H1 (cell line): ENCODE measurements at regions not wholly inside any gene's neighbourhood (a gene's known extent, or its start where the extent isn't known, plus 50 kb on each side); places are given as distances from the start of the nearest gene placed in this dataset.

Experiments
- CTCF ChIA-PET: fragments of 300-600 bp; sonication (Branson Sonifier 250); formaldehyde crosslinking; loops from one replicate; lab custom pipeline; 2021; ENCODE audit not compliant: partially characterized antibody; lab: Charles Lee
- POLR2A ChIA-PET: fragments of 300-600 bp; sonication (Branson Sonifier 250); formaldehyde crosslinking; loops from one replicate; lab custom pipeline; 2021; ENCODE audit warnings: inconsistent platforms; ENCODE audit not compliant: partially characterized antibody; lab: Charles Lee
- DNase-seq, 2 experiments: peaks; one replicate each; pipeline versions ENCODE4 v3.0.0 to v3.0.0-alpha.2; 2010 to 2022; ENCODE audit warnings: low spot score in 2 of 2, low read depth in 1 of 2, mixed read lengths in 1 of 2
- FAIRE-seq: peaks from 2 replicates; lab custom pipeline; 2011; peaks lifted over from hg19 to GRCh38; lab: Jason Lieb, UNC
- H2AFZ ChIP-seq: 2 replicates; pipeline ENCODE4 v1.8.1; 2012; ENCODE audit warnings: low read length, inconsistent platforms
- H2AK5ac ChIP-seq: 2 replicates; pipeline ENCODE4 v1.6.1; 2013; ENCODE audit warnings: low read depth, low read length
- H2BK120ac ChIP-seq: replicated peaks from 2 replicates; pipeline ENCODE3; 2013; ENCODE audit warnings: low read depth, low read length, inconsistent platforms
- H2BK12ac ChIP-seq: 2 replicates; pipeline ENCODE4 v1.6.1; 2013; ENCODE audit warnings: low read depth, low read length
- H2BK15ac ChIP-seq: 2 replicates; pipeline ENCODE4 v1.6.1; 2013; ENCODE audit warnings: low read length
- H2BK20ac ChIP-seq: 2 replicates; pipeline ENCODE4 v1.6.1; 2013; ENCODE audit warnings: low read length
- H2BK5ac ChIP-seq: 2 replicates; pipeline ENCODE4 v1.6.1; 2013; ENCODE audit warnings: low read depth, low read length
- H3K14ac ChIP-seq: 2 replicates; pipeline ENCODE4 v1.6.1; 2013; ENCODE audit warnings: inconsistent platforms; ENCODE audit not compliant: insufficient read length
- H3K18ac ChIP-seq: 2 replicates; pipeline ENCODE4 v1.6.1; 2013; ENCODE audit warnings: low read length; ENCODE audit errors: extremely low read depth
- H3K23ac ChIP-seq: 2 replicates; pipeline ENCODE4 v1.6.1; 2013; ENCODE audit warnings: inconsistent platforms; ENCODE audit not compliant: insufficient read length
- H3K23me2 ChIP-seq: 2 replicates; pipeline ENCODE4 v1.6.1; 2013; ENCODE audit warnings: low read depth, low read length
- H3K27ac ChIP-seq: 2 replicates; pipeline ENCODE4 v1.6.1; 2011; ENCODE audit warnings: low read depth, low read length, inconsistent platforms
- H3K27me3 ChIP-seq, 4 experiments: replicated peaks in 1 of 4; 1 replicate in 1 of 4; 2 replicates in 3 of 4; pipeline versions ENCODE4 v1.6.1 to v1.8.1; 2011 to 2013; ENCODE audit warnings: low read length in 3 of 4, mild to moderate bottlenecking in 3 of 4, inconsistent platforms in 2 of 4, mixed read lengths in 2 of 4, moderate library complexity in 1 of 4; ENCODE audit not compliant: control insufficient read depth in 3 of 4, insufficient read depth in 3 of 4; ENCODE audit errors: extremely low read depth in 1 of 4
- H3K36me3 ChIP-seq, 4 experiments: 2 replicates each; pipeline versions ENCODE4 v1.6.1 to v1.8.1; 2011 to 2013; ENCODE audit warnings: mild to moderate bottlenecking in 4 of 4, low read length in 3 of 4, moderate library complexity in 2 of 4, control low read depth in 1 of 4, inconsistent platforms in 1 of 4; ENCODE audit not compliant: insufficient read depth in 4 of 4, control insufficient read depth in 2 of 4
- H3K4ac ChIP-seq: replicated peaks from 2 replicates; pipeline ENCODE3; 2013; ENCODE audit warnings: low read length, low read depth, mixed read lengths, inconsistent platforms; ENCODE audit not compliant: insufficient read length
- H3K4me1 ChIP-seq, 4 experiments: replicated peaks in 1 of 4; 1 replicate in 1 of 4; 2 replicates in 3 of 4; pipeline versions ENCODE4 v1.6.1 to v1.8.1; 2011 to 2013; ENCODE audit warnings: low read length in 3 of 4, inconsistent platforms in 2 of 4, mixed read lengths in 1 of 4; ENCODE audit not compliant: insufficient read depth in 4 of 4, control insufficient read depth in 3 of 4
- H3K4me2 ChIP-seq, 2 experiments: 2 replicates each; pipeline versions ENCODE4 v1.6.1 to v1.8.1; 2011 to 2013; ENCODE audit warnings: low read depth in 2 of 2, low read length in 2 of 2, control low read depth in 1 of 2, inconsistent platforms in 1 of 2, mild to moderate bottlenecking in 1 of 2; ENCODE audit not compliant: insufficient read depth in 1 of 2
- H3K4me3 ChIP-seq, 4 experiments: fragments of 200-600, 300-600 bp in 1 of 4; sonication (generic), shearing (Covaris generic), sonication (Bioruptor Twin) in 1 of 4; 2 replicates each; pipeline versions ENCODE4 v1.5.1 to v1.8.1; 2011 to 2016; ENCODE audit warnings: low read length in 4 of 4, low read depth in 3 of 4, control low read depth in 2 of 4, inconsistent platforms in 2 of 4, mild to moderate bottlenecking in 2 of 4, mixed read lengths in 1 of 4, moderate library complexity in 1 of 4; ENCODE audit not compliant: insufficient read depth in 2 of 4; ENCODE audit errors: extremely low read depth in 1 of 4
- H3K56ac ChIP-seq: replicated peaks from 2 replicates; pipeline ENCODE3; 2013; ENCODE audit warnings: low read depth, mild to moderate bottlenecking, mixed read lengths, low read length, inconsistent platforms; ENCODE audit not compliant: insufficient read length
- H3K79me1 ChIP-seq: 2 replicates; pipeline ENCODE4 v1.6.1; 2013; ENCODE audit warnings: low read depth, low read length, control low read depth
- H3K79me2 ChIP-seq, 2 experiments: 2 replicates each; pipeline versions ENCODE4 v1.6.1 to v1.8.1; 2012 to 2013; ENCODE audit warnings: low read length in 2 of 2, mild to moderate bottlenecking in 2 of 2, inconsistent platforms in 1 of 2; ENCODE audit not compliant: insufficient read depth in 2 of 2, control insufficient read depth in 1 of 2
- H3K9ac ChIP-seq, 4 experiments: replicated peaks in 1 of 4; 1 replicate in 1 of 4; 2 replicates in 3 of 4; pipeline versions ENCODE4 v1.6.1 to v1.8.1; 2011 to 2013; ENCODE audit warnings: low read depth in 3 of 4, low read length in 3 of 4, control low read depth in 2 of 4, mild to moderate bottlenecking in 2 of 4, moderate library complexity in 2 of 4, inconsistent platforms in 1 of 4; ENCODE audit errors: extremely low read depth in 1 of 4
- H3K9me3 ChIP-seq, 2 experiments: 2 replicates each; pipeline versions ENCODE4 v1.6.1 to v1.8.1; 2012 to 2013; ENCODE audit warnings: mild to moderate bottlenecking in 2 of 2, moderate library complexity in 2 of 2, control low read depth in 1 of 2, inconsistent platforms in 1 of 2, low read depth in 1 of 2, low read length in 1 of 2, mixed read lengths in 1 of 2; ENCODE audit not compliant: insufficient read depth in 2 of 2
- H4K20me1 ChIP-seq, 2 experiments: replicated peaks in 1 of 2; 2 replicates each; pipeline versions ENCODE3 to v1.8.1; 2011 to 2013; ENCODE audit warnings: inconsistent platforms in 2 of 2, low read length in 2 of 2, mild to moderate bottlenecking in 1 of 2; ENCODE audit not compliant: insufficient read depth in 2 of 2, control insufficient read depth in 1 of 2
- H4K5ac ChIP-seq: 2 replicates; pipeline ENCODE4 v1.6.1; 2013; ENCODE audit warnings: low read length, low read depth, mixed read lengths, inconsistent platforms; ENCODE audit not compliant: insufficient read length
- H4K8ac ChIP-seq: 2 replicates; pipeline ENCODE4 v1.8.0; 2013; ENCODE audit warnings: mild to moderate bottlenecking, moderate library complexity, low read length, inconsistent platforms; ENCODE audit not compliant: insufficient read depth; ENCODE audit errors: extremely low read depth
- H4K91ac ChIP-seq: replicated peaks from 2 replicates; pipeline ENCODE3; 2013; ENCODE audit warnings: low read length, mixed read lengths, inconsistent platforms; ENCODE audit not compliant: insufficient read length
- EGR1 ChIP-seq: IDR thresholded peaks from 2 replicates; pipeline ENCODE4 v1.6.1; 2011; ENCODE audit warnings: low read depth, low read length, borderline replicate concordance
- MAX ChIP-seq: IDR thresholded peaks from 2 replicates; pipeline ENCODE4 v1.6.1; 2012; ENCODE audit warnings: inconsistent platforms
- YY1 ChIP-seq: IDR thresholded peaks from 2 replicates; pipeline ENCODE4 v1.6.1; 2011; ENCODE audit warnings: low read depth, mild to moderate bottlenecking, low read length
- WGBS, 2 experiments: shearing (Covaris generic) in 1 of 2; methylation state at CpG; one replicate each; pipeline versions ENCODE4 v1.1.6 to v1.1.7; 2013 to 2015; ENCODE audit warnings: low lambda C conversion rate in 2 of 2, mixed read lengths in 2 of 2, inconsistent platforms in 1 of 2, low coverage in 1 of 2, missing lambda C conversion rate in 1 of 2; ENCODE audit not compliant: insufficient replicate concordance in 2 of 2, insufficient coverage in 1 of 2, insufficient read length in 1 of 2; ENCODE audit errors: extremely low coverage in 1 of 2, missing lambda C conversion rate in 1 of 2; 5-methylcytosine and 5-hydroxymethylcytosine counted together

GRCh38 chr4:133618963-133619362 is 469.9 kb downstream of the PCDH10 start:
- no peak for DNase-seq
- Histone ChIP-seq H2BK20ac (no peak overlapping the region), H3K79me1 (no peaks in the 10 kb centered on the region), H3K56ac (no peak overlapping the region), H4K8ac (no peak overlapping the region), H3K36me3 (no peaks in the 10 kb centered on the region), H4K20me1 (no peaks in the 10 kb centered on the region), H2AFZ (no peak overlapping the region), H3K9me3 (no peaks in the 10 kb centered on the region), H3K18ac (no peak overlapping the region), H3K4me1 (no peaks in the 10 kb centered on the region), H3K79me2 (no peaks in the 10 kb centered on the region), H3K27me3 (no peaks in the 10 kb centered on the region), H2AK5ac (no peak overlapping the region), H2BK12ac (no peak overlapping the region), H3K27ac (no peak overlapping the region), H4K91ac (no peak overlapping the region), H2BK15ac (no peak overlapping the region), H3K9ac (no peak overlapping the region), H3K23me2 (no peaks in the 10 kb centered on the region), H3K4me2 (no peak overlapping the region), H2BK120ac (no peak overlapping the region), H2BK5ac (no peak overlapping the region), H3K4ac (no peak overlapping the region), H3K23ac (no peak overlapping the region), H4K5ac (no peak overlapping the region), H3K4me3 (no peak overlapping the region), H3K14ac (no peak overlapping the region)
- CTCF ChIA-PET = no interaction called here
- 94% methylated on average over 1 of the region's 1 CpG; no CpG with 5 or more reads in 1 of the 2 experiments for WGBS, 2 experiments
- POLR2A ChIA-PET = no interaction called here
- FAIRE-seq = no peak
- TF ChIP-seq YY1 (no peak), MAX (no peak), EGR1 (no peak)
